GM03348 (cell line): ENCODE measurements at regions not wholly inside any gene's neighbourhood (a gene's known extent, or its start where the extent isn't known, plus 50 kb on each side); places are given as distances from the start of the nearest gene placed in this dataset.

Experiments used
- DNase-seq: peaks from one replicate; pipeline ENCODE4 v3.0.0; 2012; ENCODE audit warnings: low spot score

DNA sequence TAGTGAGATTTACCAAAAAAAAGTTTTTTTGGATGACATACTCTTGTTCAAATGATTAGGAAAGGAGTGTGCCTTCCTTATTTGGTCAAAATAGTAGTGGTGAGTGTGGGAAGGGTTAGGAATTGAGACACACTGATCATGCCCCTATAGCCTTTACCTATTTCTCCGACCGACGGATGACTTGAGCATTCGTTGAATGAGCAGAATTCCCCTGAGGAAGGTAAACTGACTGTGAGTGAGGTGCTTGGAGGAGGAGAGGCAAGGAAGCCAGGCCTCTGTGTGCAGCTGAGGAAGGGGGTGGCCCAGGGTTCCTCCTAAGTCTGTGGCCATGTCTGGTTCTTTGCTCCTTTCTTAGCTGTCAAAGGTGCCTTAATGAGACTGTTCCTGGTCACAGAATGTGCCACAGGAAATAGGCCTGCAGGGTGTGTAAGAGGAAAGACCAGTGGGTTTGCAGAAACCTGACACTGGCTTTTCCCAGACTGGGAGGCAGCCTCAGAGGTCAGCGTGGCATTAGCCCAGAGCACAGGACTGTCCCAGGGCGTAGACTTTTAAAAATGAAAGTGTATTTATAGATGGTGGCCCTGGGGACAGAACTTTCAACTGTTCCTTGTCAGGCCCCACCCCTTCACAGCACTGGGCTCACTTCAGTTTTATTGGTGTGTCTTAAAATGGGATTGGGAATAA, 307.7 kb upstream of the C2CD4B start:
- no peak for DNase-seq

GRCh38 chr15:62474021-62474770, 309.1 kb upstream of the C2CD4B start:
- DNase-seq, result no peak

GRCh38 chr15:62474771-62475124, 309.7 kb upstream of the C2CD4B start:
- peak; percentile 33 for DNase-seq

DNA sequence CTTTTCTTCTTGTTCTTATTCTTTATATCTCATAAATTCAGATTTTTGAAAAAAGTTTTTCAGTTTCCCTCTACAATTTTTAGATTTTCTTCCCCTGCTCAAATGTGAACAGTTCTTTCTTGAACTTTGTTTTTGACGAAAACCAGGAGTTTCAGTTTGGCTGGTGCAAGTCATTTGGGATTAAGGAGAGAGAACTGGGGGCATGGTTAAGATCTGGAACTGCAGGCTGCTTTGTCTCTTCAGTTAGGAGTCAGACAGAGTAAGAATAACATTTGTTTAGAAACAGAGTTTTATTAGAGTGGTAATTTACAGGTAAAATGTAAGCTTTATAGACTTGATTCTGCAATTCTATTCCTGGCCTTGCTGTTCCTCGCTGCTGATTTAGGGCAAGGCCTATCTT, 310.5 kb upstream of the C2CD4B start:
- no peak for DNase-seq

DNA sequence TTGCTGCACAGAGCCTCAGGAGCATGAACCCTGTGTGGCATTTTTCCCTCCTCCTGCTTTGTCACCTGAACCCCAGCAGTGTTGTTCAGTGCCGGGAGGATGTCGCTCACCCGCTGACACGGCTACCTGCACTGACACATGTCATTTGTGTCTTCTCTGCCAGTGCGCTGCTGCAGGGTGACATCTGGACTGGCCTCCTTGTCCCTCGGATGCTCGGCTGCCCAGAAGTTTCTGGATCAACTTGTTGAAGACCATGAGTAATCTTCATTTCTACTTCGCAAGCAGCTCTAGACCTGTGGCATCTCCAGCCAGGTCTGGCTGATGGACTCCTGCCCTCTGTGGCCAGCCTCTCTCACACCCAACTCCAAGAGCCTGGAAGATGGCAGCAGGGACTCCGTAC, 311.1 kb upstream of the C2CD4B start:
- DNase-seq, result no peak

DNA sequence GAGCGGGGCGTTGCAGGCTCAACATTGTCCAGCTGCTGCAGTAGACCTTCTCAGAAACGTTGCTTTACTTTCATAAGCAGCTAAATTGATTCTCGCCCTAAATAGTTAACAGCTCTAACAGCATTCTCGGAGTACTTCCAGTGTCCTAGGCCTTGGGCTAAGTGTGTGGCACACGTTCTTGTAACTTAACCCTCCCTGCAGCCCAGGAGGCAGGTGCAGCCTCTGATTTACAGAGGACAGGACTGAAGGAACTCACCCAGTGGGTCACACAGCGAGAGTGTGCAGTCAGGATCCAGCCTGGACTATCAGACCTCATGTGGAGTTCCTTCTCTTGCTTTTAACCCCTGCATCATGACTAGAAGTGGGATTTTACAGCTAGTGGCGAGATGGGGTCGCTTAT, 312.8 kb upstream of the C2CD4B start:
- no peak for DNase-seq

DNA sequence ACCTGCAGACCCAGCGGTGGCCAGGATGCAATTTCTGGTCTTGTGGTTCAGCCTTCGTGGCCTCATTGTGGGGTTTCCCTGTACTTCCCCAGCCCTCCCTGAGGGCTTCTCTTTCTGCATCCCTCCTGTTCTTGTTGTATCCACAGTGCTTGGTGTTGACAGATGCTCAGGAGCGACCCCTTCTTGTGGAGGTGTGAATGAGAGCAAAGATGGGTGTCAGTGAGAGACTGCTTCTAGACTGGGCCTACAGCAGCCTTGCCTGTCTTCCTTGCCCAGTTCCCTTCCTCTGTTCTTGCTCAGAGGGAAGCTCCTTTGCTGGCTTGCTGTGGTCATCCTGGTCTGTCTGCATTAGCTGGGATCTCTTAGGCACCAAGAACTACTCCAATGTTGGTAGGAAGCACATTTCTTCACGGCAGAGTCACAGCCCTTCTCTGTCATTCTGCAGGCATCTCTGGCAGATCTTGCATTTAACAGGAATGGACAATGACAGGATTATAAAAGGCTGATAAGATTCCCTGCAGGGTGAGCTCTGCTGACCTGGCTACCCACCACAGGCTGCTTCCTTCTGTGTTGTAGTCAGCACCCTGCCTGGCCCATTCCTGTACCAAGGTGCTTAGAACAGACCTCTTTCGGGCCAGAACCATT, 317.8 kb upstream of the C2CD4B start:
- peak; percentile 49 for DNase-seq

GRCh38 chr15:62483814-62484213, 318.7 kb upstream of the C2CD4B start:
- peak; percentile 63 for DNase-seq

DNA sequence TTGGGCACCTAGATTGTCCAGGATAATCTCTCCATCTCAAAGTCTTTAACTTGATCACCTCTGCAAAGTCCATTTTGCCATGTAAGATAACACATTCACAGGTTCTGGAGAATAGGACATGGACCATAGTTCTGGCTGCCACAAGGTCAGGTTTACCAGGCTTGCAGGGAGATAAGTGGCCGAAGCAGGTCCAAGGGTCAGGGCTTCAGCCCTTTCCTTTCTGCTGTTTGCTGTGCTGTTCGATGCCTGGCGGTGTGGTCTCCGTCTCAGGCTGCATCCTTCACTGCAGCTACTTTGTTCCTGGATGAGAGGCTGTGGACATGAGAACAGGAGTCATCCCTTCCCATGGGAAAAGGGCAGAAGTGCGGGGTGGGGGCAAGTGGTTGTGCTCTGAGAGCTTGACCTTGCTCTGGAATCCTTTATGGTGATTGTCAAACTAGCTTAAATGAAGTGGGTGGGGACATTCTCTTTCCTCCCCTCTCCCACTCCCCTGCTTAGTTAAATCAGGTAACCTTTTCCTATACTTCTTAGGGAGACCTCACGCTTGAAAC, 320.2 kb upstream of the C2CD4B start:
- DNase-seq, result no peak

DNA sequence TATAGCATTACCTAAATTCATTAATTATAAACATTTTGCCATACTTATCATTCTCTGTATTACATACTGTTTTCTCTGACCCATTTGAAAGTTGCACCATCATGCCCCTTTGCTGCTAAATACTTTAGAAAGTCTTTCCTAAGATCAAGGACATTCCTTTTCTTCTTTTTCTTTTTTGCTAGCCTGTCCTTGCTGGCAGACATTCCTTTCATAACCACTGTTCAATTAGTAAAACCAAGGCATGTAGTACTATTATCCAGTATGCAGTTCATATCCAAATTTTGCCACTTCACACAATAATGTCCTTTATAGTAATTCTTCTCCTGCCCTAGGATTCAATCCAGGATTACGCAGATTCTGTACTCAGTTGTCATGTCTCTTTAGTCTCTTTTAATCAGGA, 321.0 kb upstream of the C2CD4B start:
- DNase-seq, result peak; percentile 67

- no peak for DNase-seq
Measured at GRCh38 chr15:62488387-62488786, 323.3 kb upstream of the C2CD4B start.

- peak; percentile 59 for DNase-seq
Measured at GRCh38 chr15:62491642-62492041, 326.6 kb upstream of the C2CD4B start.

DNA sequence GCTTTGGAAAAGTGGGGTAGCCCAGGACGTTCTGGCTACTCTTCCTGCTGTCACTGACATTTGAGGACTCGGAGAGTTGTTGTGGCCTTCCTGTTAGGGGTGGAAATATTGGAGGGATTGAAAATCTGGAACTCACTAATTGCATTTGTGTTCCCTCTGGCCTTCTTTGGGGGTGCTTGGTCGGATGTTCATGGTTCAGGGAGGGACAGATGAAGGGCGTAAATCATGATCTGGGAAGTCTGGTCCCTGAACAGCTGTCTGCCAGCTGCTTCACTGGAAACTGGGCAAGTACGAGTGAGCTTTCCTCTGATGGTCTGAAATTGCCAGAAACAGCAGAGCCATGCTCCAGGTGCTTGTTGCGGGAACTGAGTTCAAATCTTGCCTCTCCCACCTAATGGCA, 327.8 kb upstream of the C2CD4B start:
- DNase-seq, result no peak

DNA sequence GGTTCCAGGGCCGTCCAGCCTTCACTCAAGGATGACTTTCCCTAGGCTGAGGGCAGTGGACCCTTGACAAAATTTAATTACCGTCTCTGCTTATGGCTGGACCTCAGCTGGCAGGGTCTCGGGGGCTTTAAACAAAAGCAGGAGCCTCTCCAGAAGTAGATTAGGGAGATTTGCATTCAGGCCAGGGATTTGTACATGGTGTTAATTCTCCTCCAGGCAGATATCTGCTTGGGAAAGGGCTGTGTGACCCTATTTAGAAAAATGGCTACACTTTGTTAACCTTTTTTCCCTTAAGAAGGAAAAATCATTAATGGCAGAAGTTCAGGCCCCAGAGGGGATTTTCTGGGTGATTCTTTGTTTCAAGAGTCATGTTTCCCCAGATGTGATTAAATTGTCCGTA, 329.1 kb upstream of the C2CD4B start:
- DNase-seq, result no peak

DNA sequence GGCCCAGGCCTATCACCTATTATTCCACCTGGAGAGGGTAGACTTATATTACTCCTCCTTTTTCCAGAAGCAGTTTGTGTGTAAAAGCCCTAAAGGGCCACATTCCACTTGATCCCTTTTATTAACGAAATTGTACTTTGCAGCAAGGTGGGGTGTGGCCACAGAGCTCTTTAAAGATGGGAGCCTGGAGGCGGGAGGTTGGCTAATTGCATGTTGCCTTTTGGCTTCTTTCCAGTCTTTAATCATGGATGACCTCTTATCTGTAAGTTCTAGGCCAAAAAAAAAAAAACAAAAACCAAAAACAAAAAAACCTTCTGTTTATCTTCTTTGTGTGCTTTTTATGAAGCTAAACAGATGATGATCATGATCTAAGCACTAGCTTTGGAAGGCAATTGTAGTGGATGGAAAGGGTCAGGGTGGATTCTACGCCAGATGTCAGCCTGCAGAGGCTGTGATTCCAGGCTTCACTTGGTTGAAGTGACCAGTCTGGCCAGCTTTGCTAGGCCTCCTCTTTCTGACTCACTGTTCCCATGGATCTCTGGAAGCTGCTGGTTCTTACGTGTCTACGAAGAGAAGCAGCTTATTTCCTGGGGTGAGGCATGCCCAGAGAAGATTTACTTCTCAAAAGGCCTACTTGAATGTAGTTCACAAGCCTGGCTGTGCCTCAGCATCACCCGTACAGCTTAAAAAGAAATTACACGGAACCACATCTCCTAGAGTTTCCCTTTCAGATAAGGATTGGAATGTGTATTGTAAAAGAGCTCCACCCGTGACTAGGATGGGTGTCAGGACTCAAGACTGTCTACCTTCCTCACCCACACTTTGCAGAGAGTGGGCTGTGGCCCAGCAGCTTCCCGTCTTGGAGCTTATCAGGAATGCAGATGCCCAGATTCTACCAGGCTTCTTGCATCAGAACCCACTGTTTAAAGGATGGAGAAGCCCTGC, 330.9 kb upstream of the C2CD4B start:
- DNase-seq, result peak; percentile 82

DNA sequence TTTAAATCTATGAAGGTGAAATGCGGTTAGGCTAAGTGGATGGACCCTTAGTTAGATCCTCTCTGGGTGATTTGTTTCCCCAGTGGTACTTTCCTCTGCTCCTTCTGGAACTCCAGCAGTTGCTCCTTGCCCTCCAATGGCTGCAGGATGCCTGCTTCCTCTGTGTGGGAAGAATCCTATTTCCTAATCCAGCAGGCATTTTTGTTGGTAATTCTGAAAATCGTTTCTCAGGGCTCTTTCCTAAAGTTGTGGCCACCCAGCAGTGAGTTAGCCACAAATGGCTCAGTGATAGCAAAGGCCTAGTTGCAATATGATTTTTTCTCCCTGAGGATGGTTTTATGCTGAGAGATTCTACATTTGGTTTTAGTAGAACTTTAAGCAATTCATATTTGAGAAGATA, 332.3 kb upstream of the C2CD4B start:
- peak; percentile 56 for DNase-seq

DNA sequence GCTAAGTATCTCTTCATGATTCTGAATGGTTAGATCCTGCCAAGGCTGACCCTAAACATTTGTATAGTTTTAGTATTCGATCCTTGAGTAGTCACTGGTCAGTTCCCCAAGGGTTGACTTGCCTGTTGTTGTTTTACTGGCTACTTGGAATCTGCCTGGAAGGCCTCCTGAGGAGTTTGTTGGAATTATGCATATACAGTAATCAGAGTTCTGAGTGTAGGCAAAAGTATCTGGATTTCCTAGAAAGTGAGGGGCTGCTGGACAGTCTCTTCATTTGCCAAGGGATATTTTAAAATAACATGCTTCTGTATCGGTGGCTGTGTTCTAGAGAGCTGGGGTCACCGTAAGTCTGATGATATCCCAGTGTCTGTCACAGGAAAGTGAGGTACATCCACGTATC, 333.2 kb upstream of the C2CD4B start:
- DNase-seq, result no peak

DNA sequence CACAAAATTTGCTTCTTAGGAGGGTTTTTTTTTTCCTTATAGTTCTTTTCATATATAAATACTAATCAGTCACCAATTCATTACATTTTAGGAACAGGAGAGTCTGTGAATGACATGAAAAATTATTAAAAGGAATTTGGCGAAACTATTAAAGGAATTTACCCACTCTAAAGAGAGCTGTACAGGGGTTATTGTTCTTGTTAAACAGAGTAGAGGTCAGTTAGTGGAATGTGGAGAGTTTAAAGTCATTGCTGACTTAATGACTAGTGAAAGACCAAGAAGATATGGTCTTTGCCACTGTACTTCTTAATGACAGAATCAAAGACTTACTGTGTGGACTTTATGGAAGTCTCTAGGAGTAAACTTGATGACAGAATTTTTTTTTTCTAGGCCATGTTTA, 333.6 kb upstream of the C2CD4B start:
- DNase-seq, result no peak

GRCh38 chr15:62500325-62500724, 335.2 kb upstream of the C2CD4B start:
- DNase-seq, result no peak

DNA sequence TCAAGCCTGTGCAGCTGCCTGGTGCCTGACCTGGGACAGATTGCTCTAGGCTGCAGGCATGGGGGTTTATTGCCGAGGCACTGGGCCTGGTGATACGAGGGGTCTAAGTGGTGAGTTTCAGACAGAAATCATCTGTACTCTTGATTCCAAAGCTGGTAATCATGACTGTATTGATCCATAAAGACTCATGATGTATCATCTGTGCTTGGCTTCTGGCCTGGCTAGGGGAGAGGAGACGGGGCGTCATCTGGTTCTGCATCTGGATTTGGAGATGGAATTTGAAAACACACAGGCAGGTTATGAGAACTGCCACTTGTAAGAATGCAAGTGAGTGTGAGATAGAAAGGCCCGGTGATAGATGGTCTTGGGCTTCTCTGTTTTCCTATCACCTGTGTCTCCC, 337.4 kb upstream of the C2CD4B start:
- DNase-seq, result no peak

GRCh38 chr15:62503451-62503850, 338.4 kb upstream of the C2CD4B start:
- DNase-seq, result peak; percentile 24

GRCh38 chr15:62505762-62506161, 340.7 kb upstream of the C2CD4B start:
- no peak for DNase-seq
